Fibroblast of pulmonary artery (primary cell): ENCODE measurements at regions not wholly inside any gene's neighbourhood (a gene's known extent, or its start where the extent isn't known, plus 50 kb on each side); places are given as distances from the start of the nearest gene placed in this dataset.
A peak's percentile ranks its signal among the peaks of the same experiment; 100 is the strongest.

Experiments used
- DNase-seq: peaks from one replicate; pipeline ENCODE4 v3.0.0-alpha.2; 2010; ENCODE audit warnings: low read depth
- H3K4me3 ChIP-seq: replicated peaks from 2 replicates; pipeline ENCODE4 v1.5.1; 2011; ENCODE audit warnings: low read depth, mild to moderate bottlenecking, control low read depth, low read length, moderate library complexity
- CTCF ChIP-seq: IDR thresholded peaks from 2 replicates; pipeline ENCODE4 v1.5.1; 2011; ENCODE audit warnings: mild to moderate bottlenecking, control low read depth, low read length, inconsistent platforms; ENCODE audit errors: missing control alignments

DNA sequence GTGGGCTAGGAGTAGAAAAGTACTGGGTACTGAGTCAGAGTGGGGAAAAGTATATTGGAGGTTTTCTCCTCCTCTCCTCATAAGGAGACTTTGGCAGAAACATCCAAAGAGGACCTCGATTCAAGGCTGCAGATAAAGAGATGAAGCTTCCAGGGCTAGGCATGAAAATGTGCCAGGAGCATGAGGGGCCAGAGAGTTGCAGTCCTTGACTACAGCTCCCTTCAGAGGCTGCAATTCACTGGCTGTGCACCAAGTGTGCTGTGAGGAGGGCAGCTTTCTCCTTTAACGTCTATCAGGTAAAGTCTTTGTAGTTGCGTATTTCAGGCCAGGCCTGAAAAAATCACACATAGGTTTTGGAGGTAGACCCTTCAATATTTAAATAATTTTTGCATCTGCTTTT is 174.9 kb upstream of the VEGFC start:
- no peak for TF ChIP-seq CTCF
- H3K4me3 ChIP-seq = no peak overlapping the region
- peak; percentile 3 for DNase-seq

GRCh38 chr4:176968094-176968493 is 175.4 kb upstream of the VEGFC start:
- DNase-seq = no peak
- TF ChIP-seq CTCF = no peak
- H3K4me3 ChIP-seq = no peak overlapping the region

DNA sequence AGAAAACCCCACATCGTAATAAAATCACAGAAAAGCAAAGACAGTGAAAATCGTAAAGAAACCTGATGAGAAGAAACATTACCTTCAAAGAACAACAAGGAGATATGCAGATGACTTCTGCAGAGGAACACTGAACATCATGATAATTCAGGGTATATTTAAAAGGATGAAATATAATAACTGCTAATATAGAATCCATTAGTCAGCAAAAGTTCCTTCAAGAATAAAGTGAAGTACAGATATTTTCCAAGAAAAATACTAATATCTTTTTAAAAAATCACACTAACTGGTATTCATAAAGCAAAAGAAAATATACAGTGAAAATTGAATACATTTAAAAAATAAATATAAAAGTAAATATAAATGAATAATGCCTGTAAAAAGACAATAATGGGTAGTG is 176.3 kb upstream of the VEGFC start:
- TF ChIP-seq CTCF = no peak
- no peak for DNase-seq
- no peak overlapping the region for H3K4me3 ChIP-seq

GRCh38 chr4:176970853-176971252 is 178.1 kb upstream of the VEGFC start:
- TF ChIP-seq CTCF = no peak
- no peak for DNase-seq
- H3K4me3 ChIP-seq = no peak overlapping the region

GRCh38 chr4:176971576-176972115 is 178.9 kb upstream of the VEGFC start:
- peak; percentile 14 for DNase-seq
- TF ChIP-seq CTCF = no peak
- H3K4me3 ChIP-seq = no peak overlapping the region

DNA sequence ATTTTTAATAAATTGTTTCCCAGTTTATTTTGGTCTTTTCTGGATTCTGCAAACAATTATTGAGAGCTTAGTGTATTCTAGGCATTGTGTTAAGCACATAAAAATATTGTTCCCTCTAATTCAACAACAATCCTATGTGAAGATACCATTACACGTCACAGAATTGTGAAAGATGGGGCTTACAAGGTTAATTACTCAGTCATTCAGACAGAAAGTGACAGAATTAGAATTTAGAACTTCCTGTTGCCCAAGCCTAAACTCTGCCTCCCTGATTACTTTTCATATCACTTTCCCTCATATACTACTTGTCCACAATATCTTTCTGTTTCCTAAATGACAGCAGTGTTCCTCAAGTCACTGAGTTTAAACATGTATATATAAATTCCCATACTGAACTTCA is 186.7 kb upstream of the VEGFC start:
- no peak overlapping the region for H3K4me3 ChIP-seq
- peak; percentile 23 for DNase-seq
- TF ChIP-seq CTCF = no peak

DNA sequence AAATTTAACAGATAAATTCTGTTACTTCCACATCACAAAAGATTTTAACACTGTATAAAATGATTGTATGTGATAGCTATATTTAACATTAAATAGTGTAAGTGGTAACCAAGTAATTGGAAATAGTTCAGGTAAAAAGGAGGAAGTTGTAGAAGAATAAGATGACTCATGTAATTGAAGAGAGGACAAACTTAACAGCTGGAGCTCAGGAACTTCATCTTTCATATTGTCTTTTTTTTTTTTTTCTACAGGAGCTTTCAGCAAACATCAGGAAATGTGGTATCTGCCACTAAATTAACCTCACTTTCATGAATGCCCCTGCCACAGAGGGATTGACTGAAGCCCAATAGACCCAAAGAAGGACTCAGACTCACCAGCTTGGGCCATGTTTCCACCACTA is 188.4 kb upstream of the VEGFC start:
- no peak for DNase-seq
- TF ChIP-seq CTCF = no peak

More for the DNA sequence above, 188.4 kb upstream of the VEGFC start:
- no peak overlapping the region for H3K4me3 ChIP-seq
